K562 (cell line): ENCODE measurements at regions not wholly inside any gene's neighbourhood (a gene's known extent, or its start where the extent isn't known, plus 50 kb on each side); places are given as distances from the start of the nearest gene placed in this dataset.

Experiments used
- ATAC-seq: fragments of 200-7000 bp; cut with Tn5 transposase; 3 replicates; pipeline ENCODE4 v1.9.1; 2020; ENCODE audit warnings: moderate library complexity
- BruUV-seq: library from RNA; stranded (reverse); fragments of 400-500 nt; replicated peaks from 2 replicates; lab custom pipeline; 2021; lab: Mats Ljungman, UMichigan
- CTCF ChIA-PET: fragments of 300-600 bp; formaldehyde crosslinking; extraction: SDS; loops from one replicate; lab custom pipeline; 2021; ENCODE audit warnings: low intra/inter-chr PET ratio; lab: Yijun Ruan, JAX
- POLR2A ChIA-PET: fragments of 300-600, 350-650 bp; sonication (Branson Sonifier 250); formaldehyde crosslinking; extraction: SDS; loops from one replicate; lab custom pipeline; 2021; ENCODE audit warnings: antibody characterized with exemption, inconsistent platforms; lab: Yijun Ruan, JAX
- DNase-seq, 4 experiments: peaks; one replicate each; pipeline versions ENCODE4 v3.0.0 to v3.0.0-alpha.2; 2011 to 2018; ENCODE audit warnings: low spot score in 3 of 4, mixed read lengths in 3 of 4; ENCODE audit errors: extremely low read depth in 1 of 4
- FAIRE-seq: peaks from 2 replicates; lab custom pipeline; 2011; peaks lifted over from hg19 to GRCh38; lab: Jason Lieb, UNC
- H2AFZ ChIP-seq: 2 replicates; pipeline ENCODE4 v1.6.0; 2011; ENCODE audit warnings: low read depth, low read length, control low read depth, inconsistent platforms
- H3K27ac ChIP-seq: fragments of 200-600 bp; 3 replicates; pipeline ENCODE4 v1.8.0; 2011; ENCODE audit warnings: low read depth, mild to moderate bottlenecking, control low read depth, inconsistent platforms, low read length, moderate library complexity, mixed read lengths; ENCODE audit errors: extremely low read depth
- H3K27me3 ChIP-seq, 2 experiments: fragments of 300-600 bp in 1 of 2; 2 replicates in 1 of 2; 3 replicates in 1 of 2; pipeline versions ENCODE4 v1.6.0 to v1.8.0; 2011; ENCODE audit warnings: inconsistent platforms in 2 of 2, low read length in 2 of 2, mild to moderate bottlenecking in 1 of 2, mixed read lengths in 1 of 2, moderate library complexity in 1 of 2; ENCODE audit not compliant: control insufficient read depth in 2 of 2, insufficient read depth in 2 of 2
- H3K36me3 ChIP-seq: fragments of 300-600 bp; 3 replicates; pipeline ENCODE4 v1.8.0; 2011; ENCODE audit warnings: mild to moderate bottlenecking, low read length, inconsistent platforms; ENCODE audit not compliant: control insufficient read depth, insufficient read depth
- H3K4me1 ChIP-seq, 2 experiments: fragments of 200-600 bp in 1 of 2; replicated peaks in 1 of 2; 2 replicates in 1 of 2; 3 replicates in 1 of 2; pipeline versions ENCODE4 v1.5.1 to v1.8.0; 2011; ENCODE audit warnings: inconsistent platforms in 2 of 2, low read length in 2 of 2, mild to moderate bottlenecking in 1 of 2, mixed read lengths in 1 of 2, moderate library complexity in 1 of 2; ENCODE audit not compliant: control insufficient read depth in 2 of 2, insufficient read depth in 2 of 2
- H3K4me2 ChIP-seq: 2 replicates; pipeline ENCODE4 v1.6.1; 2011; ENCODE audit warnings: low read length, control low read depth, inconsistent platforms, mixed read lengths; ENCODE audit not compliant: insufficient read depth
- H3K4me3 ChIP-seq: fragments of 200-600 bp; sonication (generic), shearing (Covaris generic); 2 replicates; pipeline ENCODE4 v1.5.1; 2016; ENCODE audit warnings: control low read depth, inconsistent platforms
- H3K79me2 ChIP-seq: fragments of 200-600 bp; 3 replicates; pipeline ENCODE4 v1.8.0; 2011; ENCODE audit warnings: low read length, inconsistent platforms; ENCODE audit not compliant: control insufficient read depth, insufficient read depth
- H3K9ac ChIP-seq, 2 experiments: 2 replicates each; pipeline versions ENCODE4 v1.6.0 to v1.6.1; 2011; ENCODE audit warnings: low read depth in 2 of 2, low read length in 2 of 2, control low read depth in 1 of 2, inconsistent platforms in 1 of 2, mild to moderate bottlenecking in 1 of 2, mixed read lengths in 1 of 2; ENCODE audit not compliant: insufficient read depth in 1 of 2
- H3K9me1 ChIP-seq: one replicate; pipeline ENCODE4 v1.6.0; 2011; ENCODE audit warnings: inconsistent platforms, mild to moderate bottlenecking, low read length, moderate library complexity; ENCODE audit not compliant: control insufficient read depth, insufficient read depth
- H3K9me3 ChIP-seq: replicated peaks from 2 replicates; pipeline ENCODE4 v1.5.1; 2011; ENCODE audit warnings: low read depth, low read length, inconsistent platforms; ENCODE audit not compliant: control insufficient read depth, insufficient read depth
- H4K20me1 ChIP-seq: replicated peaks from 2 replicates; pipeline ENCODE4 v1.6.1; 2011; ENCODE audit warnings: low read length, inconsistent platforms, mixed read lengths; ENCODE audit not compliant: control insufficient read depth, insufficient read depth
- C11orf30 ChIP-seq: fragments of 450-650 bp; IDR thresholded peaks from 2 replicates; pipeline ENCODE4 v1.6.1; 2016; ENCODE audit warnings: low read depth, mild to moderate bottlenecking
- DIDO1 ChIP-seq: fragments of 450-650 bp; IDR thresholded peaks from 2 replicates; pipeline ENCODE4 v1.6.1; 2016; ENCODE audit warnings: low read depth, missing biosample characterization, missing genetic modification characterization
- ETV1 ChIP-seq: fragments of 450-650 bp; conservative IDR thresholded peaks from 2 replicates; pipeline ENCODE4 v1.6.1; 2016; ENCODE audit warnings: missing genetic modification characterization, control low read depth, low read depth, missing compliant biosample characterization
- KLF6 ChIP-seq: fragments of 250-450 bp; sonication (Bioruptor Pico); IDR thresholded peaks from 2 replicates; pipeline ENCODE4 v1.4.0; 2020; ENCODE audit warnings: mild to moderate bottlenecking, moderate library complexity, borderline replicate concordance
- MAFG ChIP-seq: fragments of 450-650 bp; conservative IDR thresholded peaks from 2 replicates; pipeline ENCODE4 v1.6.1; 2016; ENCODE audit warnings: missing genetic modification characterization, missing compliant biosample characterization
- PHB ChIP-seq: fragments of 250-450 bp; sonication (Bioruptor Pico); IDR thresholded peaks from 2 replicates; pipeline ENCODE4 v1.5.0; 2021
- PHB2 ChIP-seq: fragments of 450-650 bp; IDR thresholded peaks from 2 replicates; pipeline ENCODE4 v1.6.1; 2017; ENCODE audit warnings: low read depth
- PRMT5 ChIP-seq: sonication (generic); formaldehyde crosslinking; IDR thresholded peaks from 2 replicates; pipeline ENCODE4 v1.5.0; 2020; ENCODE audit warnings: missing genetic modification reagents
- RUNX1 ChIP-seq: sonication (generic); IDR thresholded peaks from 2 replicates; pipeline ENCODE4 v1.6.1; 2016; ENCODE audit warnings: antibody characterized with exemption, low read depth
- SMARCE1 ChIP-seq: fragments of 450-650 bp; IDR thresholded peaks from 2 replicates; pipeline ENCODE4 v1.7.1; 2016; ENCODE audit warnings: mild to moderate bottlenecking
- WGBS: fragments of 100-300 bp; shearing (Covaris generic); methylation state at CpG from one replicate; pipeline ENCODE4 v1.1.6; 2016; ENCODE audit warnings: low coverage, mixed read lengths; ENCODE audit not compliant: insufficient coverage; ENCODE audit errors: missing lambda C conversion rate; 5-methylcytosine and 5-hydroxymethylcytosine counted together
- in situ Hi-C: fragments of 300-500 bp; cut with MboI; formaldehyde crosslinking; loops from 4 replicates; pipeline ENCODE4 v1.15.0; 2018; ENCODE audit warnings: inconsistent platforms, mixed read lengths
- intact Hi-C: fragments of 100-400 bp; cut with micrococcal nuclease; formaldehyde crosslinking; loops from 2 replicates; pipeline ENCODE4 v1.14.2; 2022
- TF ChIP-seq, protein P1 (sequence below): IDR thresholded peaks from 2 replicates; pipeline ENCODE4 v1.6.1; 2011; ENCODE audit not compliant: insufficient read length; ENCODE audit errors: extremely low read depth
- TF ChIP-seq, protein P2 (sequence below): sonication (generic); formaldehyde crosslinking; IDR thresholded peaks from 2 replicates; pipeline ENCODE4 v1.5.0; 2020; ENCODE audit warnings: missing genetic modification reagents
- TF ChIP-seq, protein P3 (sequence below): fragments of 150-350 bp; conservative IDR thresholded peaks from 2 replicates; pipeline ENCODE4 v1.6.1; 2014; ENCODE audit warnings: low read length

DNA sequence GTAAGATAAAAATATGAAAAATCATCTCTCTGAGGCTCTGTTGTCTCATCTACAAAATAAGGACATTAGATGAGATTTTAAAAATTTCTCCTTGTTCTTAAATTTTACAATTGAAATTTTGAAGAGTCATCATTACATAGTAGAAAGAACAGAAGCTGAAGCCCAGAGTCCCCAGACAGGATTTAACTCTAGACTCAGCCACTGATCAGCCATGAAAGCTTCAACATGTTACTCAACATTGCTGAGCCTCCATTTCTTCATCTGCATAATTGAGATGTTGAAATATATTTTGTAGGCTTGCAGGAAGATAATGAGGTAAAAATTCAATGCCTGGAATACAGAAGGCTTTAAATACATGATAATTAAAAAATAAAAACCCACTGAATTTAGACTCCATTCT, 633.3 kb downstream of the LMO4 start:
- Histone ChIP-seq H3K4me2 (no peak overlapping the region), H2AFZ (no peak overlapping the region), H3K27ac (no peak overlapping the region), H4K20me1 (no peaks in the 10 kb centered on the region), H3K9ac (no peak overlapping the region), H3K4me3 (no peak overlapping the region), H3K27me3 (no peaks in the 10 kb centered on the region), H3K9me1 (no peaks in the 10 kb centered on the region), H3K36me3 (no peaks in the 10 kb centered on the region), H3K4me1 (no peaks in the 10 kb centered on the region), H3K79me2 (no peaks in the 10 kb centered on the region), H3K9me3 (no peaks in the 10 kb centered on the region)
- intact Hi-C loops (no loop called here), in situ Hi-C loops (no loop called here)
- CTCF ChIA-PET: no interaction called here
- no TSS peak for BruUV-seq
- TF ChIP-seq DIDO1 (tag): no peak
- TF ChIP-seq C11orf30: peak; percentile 12; the same call in 1 of the 2 replicates
- DNase-seq: no peak
- ATAC-seq: no peak
- FAIRE-seq: no peak
- POLR2A ChIA-PET: no interaction called here

DNA sequence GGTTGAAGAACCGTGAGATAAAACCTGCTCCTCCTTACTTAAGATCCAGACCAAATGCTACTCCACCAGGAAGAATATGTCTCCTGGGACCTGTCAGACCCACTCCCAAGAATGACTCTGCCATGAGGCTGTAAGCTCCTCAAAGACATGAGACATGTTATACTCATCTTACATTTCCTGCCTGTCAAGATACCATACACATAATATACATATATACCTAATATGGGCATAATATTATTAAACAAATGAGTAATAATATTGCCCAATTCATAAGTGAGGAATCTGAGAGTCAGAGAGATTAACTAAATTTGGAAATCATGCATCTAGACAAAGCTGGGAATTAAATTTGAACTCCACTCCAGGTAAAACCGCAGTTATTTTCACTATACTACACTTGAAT, 634.9 kb downstream of the LMO4 start:
- POLR2A ChIA-PET: no interaction called here

More for the DNA sequence above, 634.9 kb downstream of the LMO4 start:
- no TSS peak for BruUV-seq
- Histone ChIP-seq H3K9me1 (no peaks in the 10 kb centered on the region), H3K9me3 (no peaks in the 10 kb centered on the region), H3K4me2 (no peak overlapping the region), H4K20me1 (no peaks in the 10 kb centered on the region), H3K4me3 (no peak overlapping the region), H3K36me3 (no peaks in the 10 kb centered on the region), H3K79me2 (no peaks in the 10 kb centered on the region), H3K27ac (no peak overlapping the region), H2AFZ (no peak overlapping the region), H3K4me1 (no peaks in the 10 kb centered on the region), H3K9ac (no peak overlapping the region), H3K27me3 (no peaks in the 10 kb centered on the region)
- CTCF ChIA-PET: no interaction called here
- no peak for FAIRE-seq
- intact Hi-C loops (no loop called here), in situ Hi-C loops (no loop called here)
- TF ChIP-seq ETV1 (tag) (no peak), RUNX1 (no peak), MAFG (no peak), SMARCE1 (no peak), PHB (CRISPR knock-in tag) (no peak), PRMT5 (CRISPR knock-in tag) (no peak), PHB2 (no peak), KLF6 (no peak)
- TF ChIP-seq, protein P1, sequence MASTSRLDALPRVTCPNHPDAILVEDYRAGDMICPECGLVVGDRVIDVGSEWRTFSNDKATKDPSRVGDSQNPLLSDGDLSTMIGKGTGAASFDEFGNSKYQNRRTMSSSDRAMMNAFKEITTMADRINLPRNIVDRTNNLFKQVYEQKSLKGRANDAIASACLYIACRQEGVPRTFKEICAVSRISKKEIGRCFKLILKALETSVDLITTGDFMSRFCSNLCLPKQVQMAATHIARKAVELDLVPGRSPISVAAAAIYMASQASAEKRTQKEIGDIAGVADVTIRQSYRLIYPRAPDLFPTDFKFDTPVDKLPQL: no peak
- TF ChIP-seq, protein P2, sequence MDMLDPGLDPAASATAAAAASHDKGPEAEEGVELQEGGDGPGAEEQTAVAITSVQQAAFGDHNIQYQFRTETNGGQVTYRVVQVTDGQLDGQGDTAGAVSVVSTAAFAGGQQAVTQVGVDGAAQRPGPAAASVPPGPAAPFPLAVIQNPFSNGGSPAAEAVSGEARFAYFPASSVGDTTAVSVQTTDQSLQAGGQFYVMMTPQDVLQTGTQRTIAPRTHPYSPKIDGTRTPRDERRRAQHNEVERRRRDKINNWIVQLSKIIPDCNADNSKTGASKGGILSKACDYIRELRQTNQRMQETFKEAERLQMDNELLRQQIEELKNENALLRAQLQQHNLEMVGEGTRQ (CRISPR knock-in tag): no peak
- TF ChIP-seq, protein P3, sequence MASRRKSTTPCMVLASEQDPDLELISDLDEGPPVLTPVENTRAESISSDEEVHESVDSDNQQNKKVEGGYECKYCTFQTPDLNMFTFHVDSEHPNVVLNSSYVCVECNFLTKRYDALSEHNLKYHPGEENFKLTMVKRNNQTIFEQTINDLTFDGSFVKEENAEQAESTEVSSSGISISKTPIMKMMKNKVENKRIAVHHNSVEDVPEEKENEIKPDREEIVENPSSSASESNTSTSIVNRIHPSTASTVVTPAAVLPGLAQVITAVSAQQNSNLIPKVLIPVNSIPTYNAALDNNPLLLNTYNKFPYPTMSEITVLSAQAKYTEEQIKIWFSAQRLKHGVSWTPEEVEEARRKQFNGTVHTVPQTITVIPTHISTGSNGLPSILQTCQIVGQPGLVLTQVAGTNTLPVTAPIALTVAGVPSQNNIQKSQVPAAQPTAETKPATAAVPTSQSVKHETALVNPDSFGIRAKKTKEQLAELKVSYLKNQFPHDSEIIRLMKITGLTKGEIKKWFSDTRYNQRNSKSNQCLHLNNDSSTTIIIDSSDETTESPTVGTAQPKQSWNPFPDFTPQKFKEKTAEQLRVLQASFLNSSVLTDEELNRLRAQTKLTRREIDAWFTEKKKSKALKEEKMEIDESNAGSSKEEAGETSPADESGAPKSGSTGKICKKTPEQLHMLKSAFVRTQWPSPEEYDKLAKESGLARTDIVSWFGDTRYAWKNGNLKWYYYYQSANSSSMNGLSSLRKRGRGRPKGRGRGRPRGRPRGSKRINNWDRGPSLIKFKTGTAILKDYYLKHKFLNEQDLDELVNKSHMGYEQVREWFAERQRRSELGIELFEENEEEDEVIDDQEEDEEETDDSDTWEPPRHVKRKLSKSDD: no peak
- DNase-seq: no peak
- 0% methylated on average over 2 of the region's 2 CpGs for WGBS
- no peak for ATAC-seq
